NCI-H128 (cell line): ENCODE measurements at regions not wholly inside any gene's neighbourhood (a gene's known extent, or its start where the extent isn't known, plus 50 kb on each side); places are given as distances from the start of the nearest gene placed in this dataset.

Source experiments
- DNase-seq: peaks from one replicate; lab custom pipeline; 2025; ENCODE audit not compliant: unreplicated experiment; lab: John Stamatoyannopoulos, UW

GRCh38 chrX:98516120-98516519, 1632.4 kb downstream of the RPA4 start:
- no peak for DNase-seq

DNA sequence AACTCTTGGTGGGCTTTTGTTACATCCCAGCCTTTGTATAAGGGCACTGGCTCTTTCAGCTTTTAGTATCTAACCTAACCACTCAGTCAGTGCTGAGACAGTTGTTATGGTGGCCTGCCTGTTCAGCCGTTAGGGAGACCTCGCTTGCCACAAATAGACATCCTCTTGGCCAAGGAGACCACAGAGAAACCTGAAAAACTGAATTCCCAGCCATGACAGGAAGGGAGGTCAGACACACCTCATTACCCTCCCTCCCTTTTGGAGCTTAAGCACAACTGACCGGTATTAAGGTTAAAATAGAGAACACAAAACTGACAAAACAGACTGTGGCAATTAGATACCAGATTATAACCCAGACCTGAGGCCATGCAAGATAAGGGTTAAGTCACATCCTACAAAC, 1639.3 kb downstream of the RPA4 start:
- no peak for DNase-seq

GRCh38 chrX:98523521-98523920, 1639.8 kb downstream of the RPA4 start:
- DNase-seq, result no peak

GRCh38 chrX:98548519-98548918, 1664.8 kb downstream of the RPA4 start:
- no peak for DNase-seq

- no peak for DNase-seq
These were observed 1685.1 kb downstream of the RPA4 start for GRCh38 chrX:98568795-98569194.

- DNase-seq, result no peak
These were observed 1722.2 kb downstream of the RPA4 start for GRCh38 chrX:98605941-98606340.

- no peak for DNase-seq
These were observed 1724.0 kb downstream of the RPA4 start for GRCh38 chrX:98607739-98608138.

GRCh38 chrX:98627645-98628044, 1743.9 kb downstream of the RPA4 start:
- no peak for DNase-seq

- no peak for DNase-seq
These were observed 1753.7 kb downstream of the RPA4 start for GRCh38 chrX:98637451-98637850.

GRCh38 chrX:98646351-98646750, 1762.6 kb downstream of the RPA4 start:
- DNase-seq, result no peak

DNA sequence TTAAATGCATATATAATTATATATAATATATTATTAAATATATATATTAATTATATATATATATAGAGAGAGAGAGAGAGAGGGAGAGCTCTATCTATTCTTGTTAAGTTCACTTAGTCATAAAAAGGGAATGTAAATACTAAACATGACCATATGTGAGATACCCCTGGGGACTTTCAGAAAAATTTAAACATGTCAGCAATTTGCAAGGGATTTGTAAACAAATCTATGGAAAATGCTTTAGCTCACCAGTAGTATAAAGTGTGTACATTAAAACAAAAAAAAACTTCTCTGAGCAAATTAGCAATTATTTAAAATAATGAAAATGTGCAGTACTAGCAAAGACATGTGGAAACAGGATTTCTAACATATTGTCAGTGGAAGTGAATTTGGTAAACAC, 1755.5 kb downstream of the PCDH19 start:
- DNase-seq, result no peak
